ENCODE measurements at regions not wholly inside any gene's neighbourhood (a gene's known extent, or its start where the extent isn't known, plus 50 kb on each side); places are given as distances from the start of the nearest gene placed in this dataset.
A peak's percentile ranks its signal among the peaks of the same experiment; 100 is the strongest.

DNA sequence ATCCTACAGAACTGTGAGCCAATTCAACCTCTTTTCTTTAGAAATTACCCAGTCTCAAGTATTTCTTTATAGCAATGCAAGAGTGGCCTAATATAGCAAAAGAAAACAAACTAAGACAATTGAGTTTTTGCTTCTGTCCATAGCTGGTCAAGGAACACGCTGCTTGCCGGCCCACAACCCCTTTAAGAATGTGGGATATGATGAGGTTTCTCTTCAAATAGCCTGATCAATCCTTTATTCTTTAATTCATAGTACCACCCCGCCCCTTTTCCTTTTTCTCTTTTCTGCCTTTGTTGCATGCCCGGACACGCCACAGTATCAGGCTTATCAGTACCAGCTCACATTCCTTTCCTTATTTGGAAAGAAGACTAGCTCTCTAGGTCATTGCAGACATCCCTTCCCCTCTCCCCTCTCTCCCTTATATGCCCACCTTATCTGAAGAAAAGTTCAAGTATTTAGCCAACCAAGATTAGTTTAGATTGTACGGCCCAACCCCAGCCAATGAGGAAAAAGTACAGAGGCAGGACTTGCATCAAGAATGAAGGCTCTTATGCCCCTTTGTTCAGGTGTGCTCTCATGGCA, 404.5 kb downstream of the OCA2 start:
- H3K27ac Mint-ChIP-seq, result no peak overlapping the region
- Histone ChIP-seq H3K79me2 (ENCODE audit: low read depth) (no peaks in the 10 kb centered on the region), H3K9ac (no peak overlapping the region), H3K4me3 (no peak overlapping the region), H2AFZ (replicated peaks) (peak overlapping the region; percentile 39), H3K36me3 (no peaks in the 10 kb centered on the region), H3K27ac (no peak overlapping the region), H4K20me1 (ENCODE audit: low read depth) (no peaks in the 10 kb centered on the region), H3K4me1 (peaks cover 13% of the 10 kb centered on the region), H3F3A (ENCODE audit: low read depth) (no peaks in the 10 kb centered on the region), H3K27me3 (no peaks in the 10 kb centered on the region), H3K9me3 (ENCODE audit: low read depth) (no peaks in the 10 kb centered on the region), H3K4me2 (peak overlapping the region; percentile 13)
- peak; percentile 22 for DNase-seq (ENCODE audit: low spot score)
- no peaks in the 10 kb centered on the region for H3K4me1 Mint-ChIP-seq
- H3K4me3 Mint-ChIP-seq, result no peak overlapping the region
- TF ChIP-seq CTCF (IDR thresholded peaks at IDR 0.05) (no peak), EZH2 (IDR thresholded peaks at IDR 0.05) (no peak), EZH2phosphoT487 (IDR thresholded peaks at IDR 0.05) (no peak)
- H3K27me3 Mint-ChIP-seq (ENCODE audit: insufficient read depth, low read depth), result peaks cover 4% of the 10 kb centered on the region
- peaks cover 2% of the 10 kb centered on the region for H3K36me3 Mint-ChIP-seq
- peaks cover 2% of the 10 kb centered on the region for H3K9me3 Mint-ChIP-seq

GRCh38 chr15:27693280-27693679, 405.8 kb downstream of the OCA2 start:
- H3K4me1 Mint-ChIP-seq, result no peaks in the 10 kb centered on the region
- H3K9me3 Mint-ChIP-seq, result peaks cover 2% of the 10 kb centered on the region
- no peak overlapping the region for H3K4me3 ChIP-seq
- no peaks in the 10 kb centered on the region for H3F3A ChIP-seq (ENCODE audit: low read depth)
- no peak overlapping the region for H3K4me3 Mint-ChIP-seq
- no peak overlapping the region for H3K9ac ChIP-seq
- no peak for DNase-seq (ENCODE audit: low spot score)
- H3K36me3 Mint-ChIP-seq, result peaks cover 2% of the 10 kb centered on the region
- no peak overlapping the region for H3K27ac Mint-ChIP-seq
- H3K79me2 ChIP-seq (ENCODE audit: low read depth), result no peaks in the 10 kb centered on the region
- TF ChIP-seq CTCF (IDR thresholded peaks at IDR 0.05), result no peak
- no peak for TF ChIP-seq EZH2phosphoT487 (IDR thresholded peaks at IDR 0.05)
- TF ChIP-seq EZH2 (IDR thresholded peaks at IDR 0.05), result no peak
- H2AFZ ChIP-seq (replicated peaks), result no peak overlapping the region
- H3K4me2 ChIP-seq, result no peak overlapping the region
- no peak overlapping the region for H3K27ac ChIP-seq
- H3K4me1 ChIP-seq, result peaks cover 13% of the 10 kb centered on the region
- H3K9me3 ChIP-seq (ENCODE audit: low read depth), result no peaks in the 10 kb centered on the region
- no peaks in the 10 kb centered on the region for H3K36me3 ChIP-seq
- H3K27me3 ChIP-seq, result no peaks in the 10 kb centered on the region
- H4K20me1 ChIP-seq (ENCODE audit: low read depth), result no peaks in the 10 kb centered on the region
- peaks cover 2% of the 10 kb centered on the region for H3K27me3 Mint-ChIP-seq (ENCODE audit: insufficient read depth, low read depth)

GRCh38 chr15:27692438-27692837, 406.7 kb downstream of the OCA2 start:
- Histone ChIP-seq H3K36me3 (no peaks in the 10 kb centered on the region), H4K20me1 (ENCODE audit: low read depth) (no peaks in the 10 kb centered on the region), H2AFZ (replicated peaks) (no peak overlapping the region), H3K27ac (no peak overlapping the region), H3K27me3 (no peaks in the 10 kb centered on the region), H3K4me3 (no peak overlapping the region), H3K4me1 (peaks cover 13% of the 10 kb centered on the region), H3K9ac (no peak overlapping the region), H3K4me2 (no peak overlapping the region), H3F3A (ENCODE audit: low read depth) (no peaks in the 10 kb centered on the region), H3K9me3 (ENCODE audit: low read depth) (no peaks in the 10 kb centered on the region), H3K79me2 (ENCODE audit: low read depth) (no peaks in the 10 kb centered on the region)
- Mint-ChIP-seq H3K27ac (no peak overlapping the region), H3K4me3 (no peak overlapping the region), H3K27me3 (ENCODE audit: insufficient read depth, low read depth) (peaks cover 2% of the 10 kb centered on the region), H3K36me3 (peaks cover 2% of the 10 kb centered on the region), H3K4me1 (no peaks in the 10 kb centered on the region), H3K9me3 (peaks cover 2% of the 10 kb centered on the region)
- no peak for TF ChIP-seq CTCF (IDR thresholded peaks at IDR 0.05)
- TF ChIP-seq EZH2 (IDR thresholded peaks at IDR 0.05), result no peak
- TF ChIP-seq EZH2phosphoT487 (IDR thresholded peaks at IDR 0.05), result no peak
- no peak for DNase-seq (ENCODE audit: low spot score)

Data from neural progenitor cell (in vitro differentiated cells).